ENCODE measurements at regions not wholly inside any gene's neighbourhood (a gene's known extent, or its start where the extent isn't known, plus 50 kb on each side); places are given as distances from the start of the nearest gene placed in this dataset.

- DNase-seq: no peak
- H3K4me3 Mint-ChIP-seq (ENCODE audit: low read depth, unreplicated experiment): no peak overlapping the region
- peaks cover 26% of the 10 kb centered on the region for H3K4me1 Mint-ChIP-seq (ENCODE audit: low read depth, unreplicated experiment)
- intact Hi-C loops (cut with micrococcal nuclease; ENCODE audit: unreplicated experiment): loop anchor here (2.0 to 5.0 kb wide), 3 partner anchors 39 to 59 kb away; no protein-coding TSS in a partner anchor
- peak overlapping the region; percentile 60 for H3K27ac Mint-ChIP-seq (ENCODE audit: unreplicated experiment)
- BruUV-seq (replicated peaks): no TSS peak
- TF ChIP-seq, protein P1, sequence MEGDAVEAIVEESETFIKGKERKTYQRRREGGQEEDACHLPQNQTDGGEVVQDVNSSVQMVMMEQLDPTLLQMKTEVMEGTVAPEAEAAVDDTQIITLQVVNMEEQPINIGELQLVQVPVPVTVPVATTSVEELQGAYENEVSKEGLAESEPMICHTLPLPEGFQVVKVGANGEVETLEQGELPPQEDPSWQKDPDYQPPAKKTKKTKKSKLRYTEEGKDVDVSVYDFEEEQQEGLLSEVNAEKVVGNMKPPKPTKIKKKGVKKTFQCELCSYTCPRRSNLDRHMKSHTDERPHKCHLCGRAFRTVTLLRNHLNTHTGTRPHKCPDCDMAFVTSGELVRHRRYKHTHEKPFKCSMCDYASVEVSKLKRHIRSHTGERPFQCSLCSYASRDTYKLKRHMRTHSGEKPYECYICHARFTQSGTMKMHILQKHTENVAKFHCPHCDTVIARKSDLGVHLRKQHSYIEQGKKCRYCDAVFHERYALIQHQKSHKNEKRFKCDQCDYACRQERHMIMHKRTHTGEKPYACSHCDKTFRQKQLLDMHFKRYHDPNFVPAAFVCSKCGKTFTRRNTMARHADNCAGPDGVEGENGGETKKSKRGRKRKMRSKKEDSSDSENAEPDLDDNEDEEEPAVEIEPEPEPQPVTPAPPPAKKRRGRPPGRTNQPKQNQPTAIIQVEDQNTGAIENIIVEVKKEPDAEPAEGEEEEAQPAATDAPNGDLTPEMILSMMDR (IDR thresholded peaks at IDR 0.05; ENCODE audit: unreplicated experiment): no peak
- H3K9me3 Mint-ChIP-seq (ENCODE audit: low read depth, unreplicated experiment): no peaks in the 10 kb centered on the region
- peaks cover 5% of the 10 kb centered on the region for H3K36me3 Mint-ChIP-seq (ENCODE audit: insufficient read depth, unreplicated experiment)
- H3K27me3 Mint-ChIP-seq (ENCODE audit: unreplicated experiment): no peaks in the 10 kb centered on the region
- CTCF ChIA-PET: no interaction called here
These were observed 55.9 kb upstream of the LOC128125822 start for GRCh38 chr6:63516186-63516944.

DNA sequence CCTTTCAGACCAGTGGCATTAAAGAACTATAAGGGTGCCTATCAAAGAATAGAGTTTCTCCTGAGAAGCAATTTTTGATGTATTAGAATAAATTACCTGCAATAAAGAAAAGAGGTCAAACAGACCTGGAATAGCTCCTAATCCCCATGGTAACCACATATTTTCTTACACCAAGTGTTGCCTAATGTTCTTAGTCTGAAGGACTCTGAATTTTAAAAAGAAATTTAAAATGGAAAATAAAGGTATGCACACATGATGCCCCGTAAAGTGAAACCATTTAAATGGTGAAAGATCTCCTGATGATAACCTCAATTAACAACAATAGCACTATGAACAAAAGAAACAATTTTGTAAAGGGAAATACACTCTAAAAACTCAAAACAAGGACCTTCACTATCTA, 55.1 kb upstream of the LOC128125822 start:
- H3K4me1 Mint-ChIP-seq (ENCODE audit: low read depth, unreplicated experiment): peaks cover 26% of the 10 kb centered on the region

DNA sequence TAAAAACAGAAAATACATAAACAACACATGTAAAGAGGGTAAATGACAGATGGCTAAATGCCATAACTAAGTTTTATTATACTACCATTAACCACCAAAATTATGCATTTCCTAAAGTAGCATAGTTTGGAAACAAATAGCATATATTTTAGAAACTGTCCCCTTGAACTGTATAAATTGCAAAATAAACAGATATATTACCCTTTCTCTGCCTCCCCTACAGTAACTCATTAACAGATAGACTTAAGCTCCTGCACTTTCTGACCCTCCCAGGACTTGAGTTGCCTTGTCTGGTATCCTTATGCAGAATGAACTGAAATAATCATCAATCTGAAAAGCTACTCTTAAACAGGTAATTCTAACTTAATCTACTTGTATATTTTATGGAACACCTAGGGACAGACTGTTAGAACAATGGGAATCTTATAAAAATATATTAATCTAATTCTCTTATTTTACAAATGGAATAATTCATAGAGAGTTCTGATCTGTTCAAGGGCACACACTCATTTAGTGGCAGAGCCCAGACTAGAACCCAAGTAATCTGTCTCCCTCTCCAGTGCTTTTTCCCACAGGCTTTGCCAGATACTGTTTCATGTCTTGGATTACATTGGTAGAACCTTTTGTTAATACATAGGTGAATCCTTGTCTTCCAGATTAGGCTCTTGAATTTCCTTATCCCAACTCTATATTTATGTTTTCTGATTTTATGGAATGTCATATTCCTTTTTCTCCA, 50.6 kb upstream of the LOC128125822 start:
- TF ChIP-seq, protein P1 (IDR thresholded peaks at IDR 0.05; ENCODE audit: unreplicated experiment): no peak
- Mint-ChIP-seq H3K36me3 (ENCODE audit: insufficient read depth, unreplicated experiment) (no peaks in the 10 kb centered on the region), H3K4me3 (ENCODE audit: low read depth, unreplicated experiment) (no peak overlapping the region), H3K4me1 (ENCODE audit: low read depth, unreplicated experiment) (peaks cover 15% of the 10 kb centered on the region), H3K27me3 (ENCODE audit: unreplicated experiment) (no peaks in the 10 kb centered on the region), H3K27ac (ENCODE audit: unreplicated experiment) (no peak overlapping the region), H3K9me3 (ENCODE audit: low read depth, unreplicated experiment) (no peaks in the 10 kb centered on the region)
- no peak for DNase-seq
- BruUV-seq (replicated peaks): no TSS peak
- intact Hi-C loops (cut with micrococcal nuclease; ENCODE audit: unreplicated experiment): no loop called here
- CTCF ChIA-PET: no interaction called here

More for the DNA sequence above, 55.1 kb upstream of the LOC128125822 start:
- CTCF ChIA-PET: no interaction called here
- H3K27ac Mint-ChIP-seq (ENCODE audit: unreplicated experiment): no peak overlapping the region
- no TSS peak for BruUV-seq (replicated peaks)
- no peak overlapping the region for H3K4me3 Mint-ChIP-seq (ENCODE audit: low read depth, unreplicated experiment)
- no peaks in the 10 kb centered on the region for H3K27me3 Mint-ChIP-seq (ENCODE audit: unreplicated experiment)
- intact Hi-C loops (cut with micrococcal nuclease; ENCODE audit: unreplicated experiment): loop anchor here (2.0 to 5.0 kb wide), 3 partner anchors 40 to 60 kb away; no protein-coding TSS in a partner anchor
- TF ChIP-seq, protein P1 (IDR thresholded peaks at IDR 0.05; ENCODE audit: unreplicated experiment): no peak
- no peaks in the 10 kb centered on the region for H3K9me3 Mint-ChIP-seq (ENCODE audit: low read depth, unreplicated experiment)
- H3K36me3 Mint-ChIP-seq (ENCODE audit: insufficient read depth, unreplicated experiment): peaks cover 5% of the 10 kb centered on the region
- DNase-seq: no peak

Data from Calu3 (cell line).